ENCODE measurements at regions not wholly inside any gene's neighbourhood (a gene's known extent, or its start where the extent isn't known, plus 50 kb on each side); places are given as distances from the start of the nearest gene placed in this dataset.

- TF ChIP-seq CTCF (IDR thresholded peaks at IDR 0.05) (no peak), POLR2A (IDR thresholded peaks at IDR 0.05) (no peak)
Observed at GRCh38 chr9:3047912-3048311, 204.0 kb upstream of the PUM3 start.

All from lower leg skin (tissue), 3 donors.